Gastroesophageal sphincter (tissue), 4 donors: ENCODE measurements at regions not wholly inside any gene's neighbourhood (a gene's known extent, or its start where the extent isn't known, plus 50 kb on each side); places are given as distances from the start of the nearest gene placed in this dataset.

Experiments used
- ATAC-seq: fragments of 150-250 bp; one replicate; pipeline ENCODE4 v1.9.1; 2016; ENCODE audit warnings: mild to moderate bottlenecking, moderate library complexity
- H3K27ac ChIP-seq, 4 donors: fragments of 200-600 bp; sonication (generic) in 3 of 4; 1 replicate in 3 of 4; 2 replicates in 1 of 4; pipeline ENCODE4 v1.5.1; 2016 to 2019
- H3K27me3 ChIP-seq: fragments of 200-600 bp; sonication (generic); one replicate; pipeline ENCODE4 v1.5.1; 2019
- H3K36me3 ChIP-seq, 2 donors: fragments of 200-600 bp; sonication (generic); one replicate each; pipeline ENCODE4 v1.5.1; 2019; ENCODE audit warnings: control low read depth in 1 of 2
- H3K4me1 ChIP-seq, 3 donors: fragments of 200-600 bp; sonication (generic); 1 replicate in 2 of 3; 2 replicates in 1 of 3; pipeline ENCODE4 v1.5.1; 2016 to 2019; ENCODE audit warnings: control low read depth in 2 of 3
- H3K4me3 ChIP-seq, 2 donors: fragments of 200-600 bp; sonication (generic); one replicate each; pipeline ENCODE4 v1.5.1; 2019; ENCODE audit warnings: mild to moderate bottlenecking in 1 of 2, moderate library complexity in 1 of 2
- H3K9me3 ChIP-seq, 3 donors: fragments of 200-600 bp; sonication (generic); one replicate each; pipeline ENCODE4 v1.5.1; 2017 to 2019; ENCODE audit warnings: control low read depth in 2 of 3
- CTCF ChIP-seq, 4 experiments: fragments of 200-600 bp in 2 of 4; fragments of 450-650 bp in 2 of 4; sonication (generic) in 1 of 4; IDR thresholded peaks; one replicate each; pipeline ENCODE4 v1.5.1; 2017 to 2019; ENCODE audit warnings: antibody characterized with exemption in 4 of 4, mild to moderate bottlenecking in 2 of 4, moderate library complexity in 2 of 4
- EP300 ChIP-seq: sonication (generic); formaldehyde crosslinking; IDR thresholded peaks from one replicate; pipeline ENCODE4 v1.6.1; 2017; ENCODE audit warnings: antibody characterized with exemption, mild to moderate bottlenecking
- POLR2A ChIP-seq, 2 donors: fragments of 450-650 bp; IDR thresholded peaks; one replicate each; pipeline ENCODE4 v1.6.1; 2017; ENCODE audit warnings: antibody characterized with exemption in 2 of 2, mild to moderate bottlenecking in 2 of 2, moderate library complexity in 1 of 2
- POLR2AphosphoS5 ChIP-seq: sonication (generic); formaldehyde crosslinking; IDR thresholded peaks from one replicate; pipeline ENCODE4 v1.6.1; 2017; ENCODE audit warnings: antibody characterized with exemption
- WGBS, 2 donors: methylation state at CpG; one replicate each; pipeline ENCODE4 v1.1.5; 2018; ENCODE audit warnings: low coverage in 1 of 2; 5-methylcytosine and 5-hydroxymethylcytosine counted together

GRCh38 chr6:66860328-66860727 lies 1153.3 kb upstream of the EYS start:
- no peak overlapping the region for H3K4me3 ChIP-seq
- no peaks in the 10 kb centered on the region for H3K9me3 ChIP-seq
- no peak overlapping the region for H3K27ac ChIP-seq
- no peaks in the 10 kb centered on the region for H3K36me3 ChIP-seq
- TF ChIP-seq EP300 (no peak), POLR2A (IDR thresholded peaks at IDR 0.05) (no peak), POLR2AphosphoS5 (no peak), CTCF (IDR thresholded peaks at IDR 0.05) (no peak)
- H3K27me3 ChIP-seq = no peaks in the 10 kb centered on the region
- WGBS, 2 donors = 29 to 49% methylated on average over 1 to 3 of the region's 3 CpGs
- H3K4me1 ChIP-seq = no peaks in the 10 kb centered on the region
- ATAC-seq = no peak

GRCh38 chr6:66858196-66858595 lies 1151.2 kb upstream of the EYS start:
- H3K27ac ChIP-seq = no peak overlapping the region
- 51 to 71% methylated on average over 2 of the region's 2 CpGs for WGBS, 2 donors
- H3K27me3 ChIP-seq = no peaks in the 10 kb centered on the region
- ATAC-seq = no peak
- H3K9me3 ChIP-seq = no peaks in the 10 kb centered on the region
- TF ChIP-seq EP300 (no peak), CTCF (IDR thresholded peaks at IDR 0.05) (no peak), POLR2AphosphoS5 (no peak), POLR2A (IDR thresholded peaks at IDR 0.05) (no peak)
- H3K36me3 ChIP-seq = no peaks in the 10 kb centered on the region
- no peak overlapping the region for H3K4me3 ChIP-seq
- H3K4me1 ChIP-seq = no peaks in the 10 kb centered on the region

GRCh38 chr6:66854014-66854413 lies 1147.0 kb upstream of the EYS start:
- ATAC-seq = no peak
- Histone ChIP-seq H3K9me3 (no peaks in the 10 kb centered on the region), H3K36me3 (no peaks in the 10 kb centered on the region), H3K27ac (no peak overlapping the region), H3K4me1 (no peaks in the 10 kb centered on the region), H3K4me3 (no peak overlapping the region), H3K27me3 (no peaks in the 10 kb centered on the region)
- TF ChIP-seq POLR2AphosphoS5 (no peak), CTCF (IDR thresholded peaks at IDR 0.05) (no peak), EP300 (no peak), POLR2A (IDR thresholded peaks at IDR 0.05) (no peak)

GRCh38 chr6:66851930-66852329 lies 1144.9 kb upstream of the EYS start:
- no peaks in the 10 kb centered on the region for H3K36me3 ChIP-seq
- H3K4me1 ChIP-seq = no peaks in the 10 kb centered on the region
- no peaks in the 10 kb centered on the region for H3K27me3 ChIP-seq
- H3K4me3 ChIP-seq = no peak overlapping the region
- TF ChIP-seq CTCF (IDR thresholded peaks at IDR 0.05) (no peak), EP300 (no peak), POLR2AphosphoS5 (no peak), POLR2A (IDR thresholded peaks at IDR 0.05) (no peak)
- ATAC-seq = no peak
- H3K9me3 ChIP-seq = no peaks in the 10 kb centered on the region
- 12 to 27% methylated on average over 3 of the region's 3 CpGs for WGBS, 2 donors
- no peak overlapping the region for H3K27ac ChIP-seq

GRCh38 chr6:66849843-66850242 lies 1142.8 kb upstream of the EYS start:
- no peaks in the 10 kb centered on the region for H3K9me3 ChIP-seq
- no peaks in the 10 kb centered on the region for H3K27me3 ChIP-seq
- H3K4me3 ChIP-seq = no peak overlapping the region
- no peak overlapping the region for H3K27ac ChIP-seq
- ATAC-seq = no peak
- H3K36me3 ChIP-seq = no peaks in the 10 kb centered on the region
- H3K4me1 ChIP-seq = no peaks in the 10 kb centered on the region
- TF ChIP-seq EP300 (no peak), POLR2A (IDR thresholded peaks at IDR 0.05) (no peak), POLR2AphosphoS5 (no peak), CTCF (IDR thresholded peaks at IDR 0.05) (no peak)
